Upper lobe of left lung (tissue), 4 donors: ENCODE measurements at regions not wholly inside any gene's neighbourhood (a gene's known extent, or its start where the extent isn't known, plus 50 kb on each side); places are given as distances from the start of the nearest gene placed in this dataset.

Experiments
- CTCF ChIP-seq, 6 experiments: fragments of 450-650 bp in 4 of 6; fragments of 200-600 bp in 2 of 6; sonication (generic) in 2 of 6; IDR thresholded peaks; one replicate each; pipeline ENCODE4 v1.5.1; 2016 to 2019; ENCODE audit warnings: antibody characterized with exemption in 6 of 6
- POLR2A ChIP-seq, 4 donors: fragments of 450-650 bp; IDR thresholded peaks; one replicate each; pipeline ENCODE4 v1.5.1; 2016 to 2017; ENCODE audit warnings: antibody characterized with exemption in 4 of 4, mild to moderate bottlenecking in 2 of 4
- POLR2AphosphoS5 ChIP-seq, 2 donors: sonication (generic); formaldehyde crosslinking; IDR thresholded peaks; one replicate each; pipeline ENCODE4 v1.5.1; 2017; ENCODE audit warnings: antibody characterized with exemption in 2 of 2

- no peak for TF ChIP-seq CTCF (IDR thresholded peaks at IDR 0.05)
- no peak for TF ChIP-seq POLR2A (IDR thresholded peaks at IDR 0.05)
- no peak for TF ChIP-seq POLR2AphosphoS5 (IDR thresholded peaks at IDR 0.05)
Measured at GRCh38 chr18:71027531-71027930, 738.7 kb downstream of the SOCS6 start.
